ENCODE measurements at regions not wholly inside any gene's neighbourhood (a gene's known extent, or its start where the extent isn't known, plus 50 kb on each side); places are given as distances from the start of the nearest gene placed in this dataset.

GRCh38 chr9:28834156-28834555 lies 1260.9 kb upstream of the C9orf72 start:
- Histone ChIP-seq H2BK12ac (ENCODE audit: low read length in 2 of 2) (no peak overlapping the region), H3K9me3 (ENCODE audit: control insufficient read depth, low read length) (no peaks in the 10 kb centered on the region), H2BK120ac (ENCODE audit: low read depth, low read length) (no peak overlapping the region), H2AFZ (ENCODE audit: low read depth, low read length) (no peak overlapping the region), H3K18ac (ENCODE audit: low read depth in 1 of 2, low read length in 2 of 2) (no peak overlapping the region), H4K8ac (ENCODE audit: low read length) (no peak overlapping the region), H4K91ac (ENCODE audit: low read length) (no peak overlapping the region), H3K4me3 (ENCODE audit: insufficient read depth in 1 of 2, low read depth in 1 of 2, low read length in 2 of 2) (no peak overlapping the region), H2BK15ac (ENCODE audit: low read depth, poor library complexity, severe bottlenecking) (no peak overlapping the region), H2BK5ac (ENCODE audit: low read depth, low read length, poor library complexity, severe bottlenecking) (no peak overlapping the region), H3K4me1 (ENCODE audit: control insufficient read depth, insufficient read depth, low read depth, low read length) (no peaks in the 10 kb centered on the region), H3K23ac (ENCODE audit: low read length in 2 of 2) (no peak overlapping the region), H3K36me3 (ENCODE audit: control insufficient read depth in 1 of 2, insufficient read depth in 2 of 2, low read depth in 1 of 2, low read length in 2 of 2) (no peaks in the 10 kb centered on the region), H3K79me1 (replicated peaks; ENCODE audit: low read length, poor library complexity, severe bottlenecking) (no peaks in the 10 kb centered on the region), H3K4ac (ENCODE audit: low read depth in 1 of 2, low read length in 2 of 2) (no peak overlapping the region), H3K4me2 (ENCODE audit: low read length, poor library complexity, severe bottlenecking) (no peak overlapping the region), H3K9ac (ENCODE audit: low read length) (no peak overlapping the region), H3K14ac (ENCODE audit: low read length in 2 of 2) (no peak overlapping the region), H3K27me3 (ENCODE audit: control insufficient read depth in 1 of 2, insufficient read depth in 1 of 2, low read length in 2 of 2) (no peaks in the 10 kb centered on the region), H3K27ac (ENCODE audit: low read length, poor library complexity, severe bottlenecking) (no peak overlapping the region), H2AK5ac (ENCODE audit: low read length, severe bottlenecking) (no peak overlapping the region)
- no CpG with 5 or more reads among the region's 1 CpG for WGBS
- no peak for DNase-seq

- Histone ChIP-seq H4K8ac (ENCODE audit: low read length) (no peak overlapping the region), H3K36me3 (ENCODE audit: control insufficient read depth in 1 of 2, insufficient read depth in 2 of 2, low read depth in 1 of 2, low read length in 2 of 2) (no peaks in the 10 kb centered on the region)
- 94% methylated on average over 9 of the region's 9 CpGs for WGBS
Measured at GRCh38 chr9:28839778-28840430, 1266.6 kb upstream of the C9orf72 start.

GRCh38 chr9:28841775-28842174 lies 1268.5 kb upstream of the C9orf72 start:
- DNase-seq: no peak
- Histone ChIP-seq H3K4ac (ENCODE audit: low read depth in 1 of 2, low read length in 2 of 2) (no peak overlapping the region), H2BK12ac (ENCODE audit: low read length in 2 of 2) (no peak overlapping the region), H2AFZ (ENCODE audit: low read depth, low read length) (no peak overlapping the region), H3K14ac (ENCODE audit: low read length in 2 of 2) (no peak overlapping the region), H3K4me1 (ENCODE audit: control insufficient read depth, insufficient read depth, low read depth, low read length) (no peaks in the 10 kb centered on the region), H3K79me1 (replicated peaks; ENCODE audit: low read length, poor library complexity, severe bottlenecking) (no peaks in the 10 kb centered on the region), H3K27me3 (ENCODE audit: control insufficient read depth in 1 of 2, insufficient read depth in 1 of 2, low read length in 2 of 2) (no peaks in the 10 kb centered on the region), H3K4me3 (ENCODE audit: insufficient read depth in 1 of 2, low read depth in 1 of 2, low read length in 2 of 2) (no peak overlapping the region), H2BK5ac (ENCODE audit: low read depth, low read length, poor library complexity, severe bottlenecking) (no peak overlapping the region), H4K91ac (ENCODE audit: low read length) (no peak overlapping the region), H3K9ac (ENCODE audit: low read length) (no peak overlapping the region), H3K36me3 (ENCODE audit: control insufficient read depth in 1 of 2, insufficient read depth in 2 of 2, low read depth in 1 of 2, low read length in 2 of 2) (no peaks in the 10 kb centered on the region), H3K23ac (ENCODE audit: low read length in 2 of 2) (no peak overlapping the region), H3K9me3 (ENCODE audit: control insufficient read depth, low read length) (no peaks in the 10 kb centered on the region), H3K27ac (ENCODE audit: low read length, poor library complexity, severe bottlenecking) (no peak overlapping the region), H3K18ac (ENCODE audit: low read depth in 1 of 2, low read length in 2 of 2) (no peak overlapping the region), H3K4me2 (ENCODE audit: low read length, poor library complexity, severe bottlenecking) (no peak overlapping the region), H4K8ac (ENCODE audit: low read length) (no peak overlapping the region), H2AK5ac (ENCODE audit: low read length, severe bottlenecking) (no peak overlapping the region), H2BK15ac (ENCODE audit: low read depth, poor library complexity, severe bottlenecking) (no peak overlapping the region), H2BK120ac (ENCODE audit: low read depth, low read length) (no peak overlapping the region)
- WGBS: 100% methylated on average over 1 of the region's 2 CpGs

More at GRCh38 chr9:28839778-28840430, 1266.6 kb upstream of the C9orf72 start:
- H2BK5ac ChIP-seq (ENCODE audit: low read depth, low read length, poor library complexity, severe bottlenecking): no peak overlapping the region
- H3K9me3 ChIP-seq (ENCODE audit: control insufficient read depth, low read length): no peaks in the 10 kb centered on the region
- no peak overlapping the region for H2AFZ ChIP-seq (ENCODE audit: low read depth, low read length)
- DNase-seq: no peak
- no peak overlapping the region for H3K4ac ChIP-seq (ENCODE audit: low read depth in 1 of 2, low read length in 2 of 2)
- H3K27ac ChIP-seq (ENCODE audit: low read length, poor library complexity, severe bottlenecking): no peak overlapping the region
- no peak overlapping the region for H3K4me2 ChIP-seq (ENCODE audit: low read length, poor library complexity, severe bottlenecking)
- H3K14ac ChIP-seq (ENCODE audit: low read length in 2 of 2): no peak overlapping the region
- H2BK12ac ChIP-seq (ENCODE audit: low read length in 2 of 2): no peak overlapping the region
- H2AK5ac ChIP-seq (ENCODE audit: low read length, severe bottlenecking): no peak overlapping the region
- H4K91ac ChIP-seq (ENCODE audit: low read length): no peak overlapping the region
- no peaks in the 10 kb centered on the region for H3K4me1 ChIP-seq (ENCODE audit: control insufficient read depth, insufficient read depth, low read depth, low read length)
- H3K27me3 ChIP-seq (ENCODE audit: control insufficient read depth in 1 of 2, insufficient read depth in 1 of 2, low read length in 2 of 2): no peaks in the 10 kb centered on the region
- no peak overlapping the region for H3K18ac ChIP-seq (ENCODE audit: low read depth in 1 of 2, low read length in 2 of 2)
- no peak overlapping the region for H3K9ac ChIP-seq (ENCODE audit: low read length)
- no peak overlapping the region for H3K4me3 ChIP-seq (ENCODE audit: insufficient read depth in 1 of 2, low read depth in 1 of 2, low read length in 2 of 2)
- no peaks in the 10 kb centered on the region for H3K79me1 ChIP-seq (replicated peaks; ENCODE audit: low read length, poor library complexity, severe bottlenecking)
- no peak overlapping the region for H3K23ac ChIP-seq (ENCODE audit: low read length in 2 of 2)
- H2BK120ac ChIP-seq (ENCODE audit: low read depth, low read length): no peak overlapping the region
- H2BK15ac ChIP-seq (ENCODE audit: low read depth, poor library complexity, severe bottlenecking): no peak overlapping the region

GRCh38 chr9:28847331-28847730 lies 1274.0 kb upstream of the C9orf72 start:
- no peak overlapping the region for H2AK5ac ChIP-seq (ENCODE audit: low read length, severe bottlenecking)
- H3K9me3 ChIP-seq (ENCODE audit: control insufficient read depth, low read length): no peaks in the 10 kb centered on the region
- H3K9ac ChIP-seq (ENCODE audit: low read length): no peak overlapping the region
- no peak overlapping the region for H4K91ac ChIP-seq (ENCODE audit: low read length)
- no peak overlapping the region for H3K23ac ChIP-seq (ENCODE audit: low read length in 2 of 2)
- no peak overlapping the region for H2AFZ ChIP-seq (ENCODE audit: low read depth, low read length)
- no peaks in the 10 kb centered on the region for H3K4me1 ChIP-seq (ENCODE audit: control insufficient read depth, insufficient read depth, low read depth, low read length)
- no peak overlapping the region for H2BK120ac ChIP-seq (ENCODE audit: low read depth, low read length)
- H3K4me3 ChIP-seq (ENCODE audit: insufficient read depth in 1 of 2, low read depth in 1 of 2, low read length in 2 of 2): no peak overlapping the region
- DNase-seq: no peak
- H4K8ac ChIP-seq (ENCODE audit: low read length): no peak overlapping the region
- H3K79me1 ChIP-seq (replicated peaks; ENCODE audit: low read length, poor library complexity, severe bottlenecking): no peaks in the 10 kb centered on the region
- H3K36me3 ChIP-seq (ENCODE audit: control insufficient read depth in 1 of 2, insufficient read depth in 2 of 2, low read depth in 1 of 2, low read length in 2 of 2): no peaks in the 10 kb centered on the region
- no peak overlapping the region for H3K4ac ChIP-seq (ENCODE audit: low read depth in 1 of 2, low read length in 2 of 2)
- H3K27ac ChIP-seq (ENCODE audit: low read length, poor library complexity, severe bottlenecking): no peak overlapping the region
- no peaks in the 10 kb centered on the region for H3K27me3 ChIP-seq (ENCODE audit: control insufficient read depth in 1 of 2, insufficient read depth in 1 of 2, low read length in 2 of 2)
- 100% methylated on average over 1 of the region's 1 CpG for WGBS
- no peak overlapping the region for H2BK12ac ChIP-seq (ENCODE audit: low read length in 2 of 2)
- no peak overlapping the region for H3K14ac ChIP-seq (ENCODE audit: low read length in 2 of 2)
- H3K4me2 ChIP-seq (ENCODE audit: low read length, poor library complexity, severe bottlenecking): no peak overlapping the region
- no peak overlapping the region for H2BK15ac ChIP-seq (ENCODE audit: low read depth, poor library complexity, severe bottlenecking)
- H2BK5ac ChIP-seq (ENCODE audit: low read depth, low read length, poor library complexity, severe bottlenecking): no peak overlapping the region
- no peak overlapping the region for H3K18ac ChIP-seq (ENCODE audit: low read depth in 1 of 2, low read length in 2 of 2)
